MCF 10A (cell line): ENCODE measurements at regions not wholly inside any gene's neighbourhood (a gene's known extent, or its start where the extent isn't known, plus 50 kb on each side); places are given as distances from the start of the nearest gene placed in this dataset.

Source experiments
- BruUV-seq: library from RNA; stranded (reverse); fragments of 400-500 nt; replicated peaks from 2 replicates; lab custom pipeline; 2021; lab: Mats Ljungman, UMichigan
- CTCF ChIA-PET: fragments of 300-600 bp; sonication (Branson Sonifier 250); formaldehyde crosslinking; extraction: SDS; loops from one replicate; lab custom pipeline; 2021; ENCODE audit warnings: antibody characterized with exemption, inconsistent platforms; lab: Yijun Ruan, JAX
- POLR2A ChIA-PET: fragments of 300-600, 350-650 bp; sonication (Branson Sonifier 250); formaldehyde crosslinking; extraction: SDS; loops from one replicate; lab custom pipeline; 2020; ENCODE audit warnings: antibody characterized with exemption, inconsistent platforms; lab: Yijun Ruan, JAX
- DNase-seq: peaks from one replicate; pipeline ENCODE4 v3.0.0-alpha.2; 2018; ENCODE audit not compliant: unreplicated experiment
- H3K27ac Mint-ChIP-seq: one replicate; pipeline ENCODE4 v1.8.0; 2022; ENCODE audit warnings: mild to moderate bottlenecking, low read depth, mixed read lengths; ENCODE audit not compliant: unreplicated experiment
- H3K27me3 Mint-ChIP-seq: one replicate; pipeline ENCODE4 v1.8.0; 2022; ENCODE audit warnings: mixed read lengths; ENCODE audit not compliant: insufficient read depth, unreplicated experiment
- H3K36me3 Mint-ChIP-seq: one replicate; pipeline ENCODE4 v1.8.0; 2022; ENCODE audit warnings: mild to moderate bottlenecking, moderate library complexity, mixed read lengths; ENCODE audit not compliant: insufficient read depth, unreplicated experiment
- H3K4me1 Mint-ChIP-seq: one replicate; pipeline ENCODE4 v1.8.0; 2022; ENCODE audit warnings: mixed read lengths; ENCODE audit not compliant: insufficient read depth, unreplicated experiment
- H3K4me3 Mint-ChIP-seq: one replicate; pipeline ENCODE4 v1.8.0; 2022; ENCODE audit warnings: mild to moderate bottlenecking, moderate library complexity, mixed read lengths; ENCODE audit not compliant: unreplicated experiment
- H3K9me3 Mint-ChIP-seq: one replicate; pipeline ENCODE4 v1.8.0; 2022; ENCODE audit warnings: mixed read lengths; ENCODE audit not compliant: unreplicated experiment
- CTCF ChIP-seq: fragments of 200-600 bp; IDR thresholded peaks from one replicate; pipeline ENCODE4 v1.8.0; 2022; ENCODE audit warnings: antibody characterized with exemption, mild to moderate bottlenecking; ENCODE audit not compliant: unreplicated experiment
- intact Hi-C: fragments of 100-400 bp; cut with micrococcal nuclease; formaldehyde crosslinking; loops from 2 replicates; pipeline ENCODE4 v1.14.1; 2022

GRCh38 chr18:64994370-64994769 is 756.4 kb upstream of the CDH7 start:
- BruUV-seq = no TSS peak
- TF ChIP-seq CTCF = no peak

GRCh38 chr18:64993695-64994094 is 757.1 kb upstream of the CDH7 start:
- intact Hi-C loops = no loop called here
- Mint-ChIP-seq H3K27me3 (peaks cover 46% of the 10 kb centered on the region), H3K9me3 (no peaks in the 10 kb centered on the region), H3K27ac (no peak overlapping the region), H3K4me3 (peak overlapping the region; percentile 9), H3K4me1 (no peaks in the 10 kb centered on the region), H3K36me3 (no peaks in the 10 kb centered on the region)
- ChIA-PET POLR2A (no interaction called here), CTCF (no interaction called here)
- no TSS peak for BruUV-seq
- TF ChIP-seq CTCF = no peak
- DNase-seq = no peak

More at GRCh38 chr18:64994370-64994769, 756.4 kb upstream of the CDH7 start:
- intact Hi-C loops = no loop called here
- H3K4me3 Mint-ChIP-seq = no peak overlapping the region
- H3K9me3 Mint-ChIP-seq = no peaks in the 10 kb centered on the region
- no peaks in the 10 kb centered on the region for H3K36me3 Mint-ChIP-seq
- no peak for DNase-seq
- POLR2A ChIA-PET = no interaction called here
- CTCF ChIA-PET = no interaction called here
- peaks cover 46% of the 10 kb centered on the region for H3K27me3 Mint-ChIP-seq
- H3K27ac Mint-ChIP-seq = no peak overlapping the region
- H3K4me1 Mint-ChIP-seq = no peaks in the 10 kb centered on the region

- intact Hi-C loops = no loop called here
- no TSS peak for BruUV-seq
- ChIA-PET POLR2A (no interaction called here), CTCF (no interaction called here)
- Mint-ChIP-seq H3K4me1 (no peaks in the 10 kb centered on the region), H3K4me3 (no peak overlapping the region), H3K36me3 (no peaks in the 10 kb centered on the region), H3K27me3 (peaks cover 37% of the 10 kb centered on the region), H3K27ac (no peak overlapping the region), H3K9me3 (no peaks in the 10 kb centered on the region)
- TF ChIP-seq CTCF = no peak
- no peak for DNase-seq
These were observed 758.2 kb upstream of the CDH7 start for GRCh38 chr18:64992654-64993053.

GRCh38 chr18:64991102-64991501 is 759.7 kb upstream of the CDH7 start:
- intact Hi-C loops = no loop called here
- Mint-ChIP-seq H3K27ac (no peak overlapping the region), H3K9me3 (no peaks in the 10 kb centered on the region), H3K36me3 (no peaks in the 10 kb centered on the region), H3K4me1 (no peaks in the 10 kb centered on the region), H3K27me3 (peaks cover 35% of the 10 kb centered on the region), H3K4me3 (no peak overlapping the region)
- TF ChIP-seq CTCF = no peak
- POLR2A ChIA-PET = interaction anchor here (0.7 to 1.2 kb wide), 2 partner anchors 11 to 89 kb away, joined by 3 read pairs; no protein-coding TSS in a partner anchor
- BruUV-seq = no TSS peak
- CTCF ChIA-PET = no interaction called here
- no peak for DNase-seq
